ENCODE measurements at regions not wholly inside any gene's neighbourhood (a gene's known extent, or its start where the extent isn't known, plus 50 kb on each side); places are given as distances from the start of the nearest gene placed in this dataset.
A peak's percentile ranks its signal among the peaks of the same experiment; 100 is the strongest.
"Not testable (repeated sequence)": the region's sequence is repeated elsewhere in the genome, so short reads cannot be mapped to it uniquely, and the experiment has no call there.

- H3K36me3 ChIP-seq; H3K4me3 ChIP-seq (ENCODE audit: low read depth, low read length); H3K27ac ChIP-seq; H3K27me3 ChIP-seq (ENCODE audit: insufficient read depth, low read depth, severe bottlenecking); DNase-seq; H3K9me3 ChIP-seq (ENCODE audit: severe bottlenecking): not testable (repeated sequence)
Observed at GRCh38 chr1:761791-762190, 75.3 kb upstream of the OR4F16 start.

GRCh38 chr1:771449-771848 lies 85.0 kb upstream of the OR4F16 start:
- not testable (repeated sequence) for H3K27ac ChIP-seq; DNase-seq; H3K36me3 ChIP-seq; H3K27me3 ChIP-seq (ENCODE audit: insufficient read depth, low read depth, severe bottlenecking); H3K9me3 ChIP-seq (ENCODE audit: severe bottlenecking); H3K4me3 ChIP-seq (ENCODE audit: low read depth, low read length)

DNA sequence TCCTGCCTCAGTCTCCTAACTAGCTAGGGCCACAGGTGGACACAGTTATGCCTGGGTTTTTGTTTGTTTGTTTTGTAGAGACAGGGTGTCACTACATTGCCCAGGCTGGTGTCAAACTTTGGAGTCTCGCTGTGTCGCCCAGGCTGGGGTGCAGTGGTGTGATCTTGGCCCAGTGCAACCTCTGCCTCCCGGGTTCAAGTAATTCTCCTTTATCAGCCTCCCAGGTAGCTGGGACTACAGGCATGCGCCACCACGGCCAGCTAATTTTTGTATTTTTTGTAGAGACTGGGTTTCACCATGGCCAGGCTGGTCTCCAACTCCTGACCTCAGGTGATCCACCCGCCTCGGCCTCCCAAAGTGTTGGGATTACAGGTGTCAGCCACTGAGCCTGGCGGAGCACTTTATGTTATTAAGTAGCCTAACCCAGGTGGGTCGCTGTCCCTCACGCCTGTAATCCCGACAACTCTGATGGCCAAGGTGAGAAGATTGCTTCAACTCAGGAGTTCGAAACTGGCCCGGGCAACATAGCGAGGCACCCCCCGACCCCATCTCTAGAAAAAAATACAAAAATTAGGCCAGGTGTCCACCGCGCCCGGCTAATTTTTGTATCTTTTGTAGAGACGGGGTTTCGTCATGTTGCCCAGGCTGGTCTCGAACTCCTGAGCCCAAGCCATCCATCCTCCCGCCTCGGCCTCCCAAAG lies 91.2 kb upstream of the OR4F16 start:
- H3K9me3 ChIP-seq (ENCODE audit: severe bottlenecking); H3K27me3 ChIP-seq (ENCODE audit: insufficient read depth, low read depth, severe bottlenecking); H3K36me3 ChIP-seq; DNase-seq: not testable (repeated sequence)
- peak overlapping the region; percentile 66 for H3K4me3 ChIP-seq (ENCODE audit: low read depth, low read length)
- H3K27ac ChIP-seq: peak overlapping the region; percentile 72

GRCh38 chr1:778451-779278 lies 92.2 kb upstream of the OR4F16 start:
- H3K27me3 ChIP-seq (ENCODE audit: insufficient read depth, low read depth, severe bottlenecking); H3K36me3 ChIP-seq; H3K9me3 ChIP-seq (ENCODE audit: severe bottlenecking): not testable (repeated sequence)
- H3K27ac ChIP-seq: peak overlapping the region; percentile 84
- TF ChIP-seq, protein P1, sequence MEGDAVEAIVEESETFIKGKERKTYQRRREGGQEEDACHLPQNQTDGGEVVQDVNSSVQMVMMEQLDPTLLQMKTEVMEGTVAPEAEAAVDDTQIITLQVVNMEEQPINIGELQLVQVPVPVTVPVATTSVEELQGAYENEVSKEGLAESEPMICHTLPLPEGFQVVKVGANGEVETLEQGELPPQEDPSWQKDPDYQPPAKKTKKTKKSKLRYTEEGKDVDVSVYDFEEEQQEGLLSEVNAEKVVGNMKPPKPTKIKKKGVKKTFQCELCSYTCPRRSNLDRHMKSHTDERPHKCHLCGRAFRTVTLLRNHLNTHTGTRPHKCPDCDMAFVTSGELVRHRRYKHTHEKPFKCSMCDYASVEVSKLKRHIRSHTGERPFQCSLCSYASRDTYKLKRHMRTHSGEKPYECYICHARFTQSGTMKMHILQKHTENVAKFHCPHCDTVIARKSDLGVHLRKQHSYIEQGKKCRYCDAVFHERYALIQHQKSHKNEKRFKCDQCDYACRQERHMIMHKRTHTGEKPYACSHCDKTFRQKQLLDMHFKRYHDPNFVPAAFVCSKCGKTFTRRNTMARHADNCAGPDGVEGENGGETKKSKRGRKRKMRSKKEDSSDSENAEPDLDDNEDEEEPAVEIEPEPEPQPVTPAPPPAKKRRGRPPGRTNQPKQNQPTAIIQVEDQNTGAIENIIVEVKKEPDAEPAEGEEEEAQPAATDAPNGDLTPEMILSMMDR (IDR thresholded peaks at IDR 0.05; ENCODE audit: low read depth, low read length): peak; percentile 46; the same call in 1 of the 2 replicates
- peak; percentile 99 for DNase-seq
- H3K4me3 ChIP-seq (ENCODE audit: low read depth, low read length): peak overlapping the region; percentile 66

DNA sequence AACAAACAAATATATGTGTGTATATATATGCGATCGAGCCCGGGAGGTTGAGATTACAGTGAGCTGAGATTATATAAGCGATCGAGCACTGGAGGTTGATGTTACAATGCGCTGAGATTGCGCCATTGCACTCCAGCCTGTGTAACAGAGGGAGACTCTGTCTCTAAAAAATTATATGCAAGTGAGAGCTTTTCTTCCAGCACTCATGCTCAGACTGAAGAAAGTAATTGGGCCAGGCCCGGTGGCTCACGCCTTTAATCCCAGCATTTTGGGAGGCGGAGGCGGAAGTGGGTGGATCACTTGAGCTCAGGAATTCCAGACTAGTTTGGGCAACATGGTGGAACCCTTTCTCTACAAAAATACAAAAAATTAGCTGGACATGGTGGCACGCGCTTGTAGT lies 93.2 kb upstream of the OR4F16 start:
- H3K4me3 ChIP-seq (ENCODE audit: low read depth, low read length); H3K27me3 ChIP-seq (ENCODE audit: insufficient read depth, low read depth, severe bottlenecking); DNase-seq; H3K9me3 ChIP-seq (ENCODE audit: severe bottlenecking); H3K27ac ChIP-seq; H3K36me3 ChIP-seq: not testable (repeated sequence)

GRCh38 chr1:788835-789234 lies 102.4 kb upstream of the OR4F16 start:
- Histone ChIP-seq H3K27me3 (ENCODE audit: insufficient read depth, low read depth, severe bottlenecking) (no peaks in the 10 kb centered on the region), H3K4me3 (ENCODE audit: low read depth, low read length) (no peak overlapping the region), H3K27ac (no peak overlapping the region), H3K36me3 (no peaks in the 10 kb centered on the region), H3K9me3 (ENCODE audit: severe bottlenecking) (no peaks in the 10 kb centered on the region)
- no peak for DNase-seq
- TF ChIP-seq, protein P1 (IDR thresholded peaks at IDR 0.05; ENCODE audit: low read depth, low read length): no peak

DNA sequence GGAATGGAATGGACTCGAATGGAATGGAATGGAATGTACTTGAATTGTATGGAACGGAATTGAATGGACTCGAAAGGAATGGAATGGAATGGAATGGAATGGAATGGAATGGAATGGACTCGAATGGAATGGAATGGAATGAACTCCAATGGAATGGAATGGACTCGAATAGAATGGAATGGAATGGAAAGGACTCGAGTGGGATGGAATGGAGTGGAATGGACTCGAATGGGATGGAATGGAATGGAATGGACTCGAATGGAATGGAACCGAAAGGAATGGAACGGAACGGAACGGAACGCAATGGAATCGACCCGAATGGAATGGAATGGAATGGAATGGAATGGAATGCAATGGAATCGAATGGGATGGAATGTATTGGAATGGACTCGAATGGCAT lies 103.2 kb upstream of the OR4F16 start:
- not testable (repeated sequence) for H3K4me3 ChIP-seq (ENCODE audit: low read depth, low read length); H3K27me3 ChIP-seq (ENCODE audit: insufficient read depth, low read depth, severe bottlenecking); H3K36me3 ChIP-seq; H3K27ac ChIP-seq; H3K9me3 ChIP-seq (ENCODE audit: severe bottlenecking); DNase-seq

DNA sequence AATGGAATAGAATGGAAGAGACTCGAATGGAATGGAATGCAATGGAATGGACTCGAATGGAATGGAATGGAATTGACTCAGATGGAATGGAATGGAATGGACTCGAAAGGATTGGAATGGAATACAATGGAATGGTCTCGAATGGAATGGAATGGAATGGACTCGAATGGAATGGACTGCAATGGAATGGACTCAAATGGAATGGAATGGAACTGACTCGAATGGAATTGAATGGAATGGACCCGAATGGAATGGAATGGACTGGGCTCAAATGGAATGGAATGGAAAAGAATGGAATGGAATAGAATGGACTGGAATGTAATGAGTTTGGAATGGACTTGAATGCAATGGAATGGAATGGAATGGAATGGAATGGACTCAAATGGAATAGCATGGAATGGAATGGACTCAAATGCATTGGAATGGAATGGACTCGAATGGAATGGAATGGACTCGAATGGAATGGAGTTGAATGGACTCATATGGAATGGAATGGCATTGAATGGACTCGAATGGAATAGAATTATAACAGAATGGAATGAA lies 104.0 kb upstream of the OR4F16 start:
- not testable (repeated sequence) for H3K9me3 ChIP-seq (ENCODE audit: severe bottlenecking); H3K27me3 ChIP-seq (ENCODE audit: insufficient read depth, low read depth, severe bottlenecking); H3K36me3 ChIP-seq; DNase-seq; H3K4me3 ChIP-seq (ENCODE audit: low read depth, low read length); H3K27ac ChIP-seq

DNA sequence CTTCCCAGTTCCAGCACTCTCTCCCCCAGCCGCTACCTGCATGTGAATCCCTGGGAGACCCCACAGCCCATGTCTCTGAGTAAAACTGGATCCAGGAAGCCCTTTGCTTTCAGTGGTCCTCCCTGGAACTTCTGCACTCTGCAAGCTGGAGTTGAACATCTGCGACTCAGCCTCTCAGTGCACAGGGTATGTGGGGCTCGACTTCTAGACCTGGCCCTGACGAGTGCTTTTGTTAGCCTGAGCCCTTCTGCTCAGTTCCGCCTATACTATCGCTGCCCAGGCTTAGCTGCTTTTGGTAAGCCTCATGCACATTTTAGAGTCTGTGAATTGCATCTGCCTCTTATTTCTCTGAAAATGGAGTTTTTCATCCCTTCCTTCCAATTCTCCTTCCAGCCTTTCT lies 107.9 kb upstream of the OR4F16 start:
- DNase-seq; H3K4me3 ChIP-seq (ENCODE audit: low read depth, low read length); H3K36me3 ChIP-seq; H3K27ac ChIP-seq; H3K27me3 ChIP-seq (ENCODE audit: insufficient read depth, low read depth, severe bottlenecking); H3K9me3 ChIP-seq (ENCODE audit: severe bottlenecking): not testable (repeated sequence)

- H3K36me3 ChIP-seq; H3K27me3 ChIP-seq (ENCODE audit: insufficient read depth, low read depth, severe bottlenecking); H3K9me3 ChIP-seq (ENCODE audit: severe bottlenecking); H3K27ac ChIP-seq; H3K4me3 ChIP-seq (ENCODE audit: low read depth, low read length): not testable (repeated sequence)
- DNase-seq: peak; percentile 12
Observed at GRCh38 chr1:794918-795584, 108.6 kb upstream of the OR4F16 start.

DNA sequence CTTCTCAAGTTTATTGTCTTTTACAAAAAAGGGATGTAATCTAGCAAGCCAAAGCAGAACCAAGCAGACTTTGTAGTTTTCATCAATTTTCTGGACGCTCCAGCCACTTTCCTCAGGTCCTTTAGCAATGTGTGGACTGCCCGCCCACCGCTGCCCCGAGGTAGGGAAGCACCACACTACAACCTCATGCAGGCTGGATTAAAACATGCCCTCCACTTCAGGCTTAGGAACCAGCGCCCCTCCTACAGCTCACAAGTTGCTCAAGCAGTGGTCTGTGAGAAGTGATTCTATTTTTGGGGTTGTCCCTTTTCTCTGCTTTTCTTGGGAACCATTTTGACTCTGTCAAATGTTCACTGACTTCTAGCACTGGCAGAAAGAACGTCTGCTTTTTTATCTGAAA lies 111.2 kb upstream of the OR4F16 start:
- not testable (repeated sequence) for DNase-seq; H3K27me3 ChIP-seq (ENCODE audit: insufficient read depth, low read depth, severe bottlenecking); H3K27ac ChIP-seq; H3K4me3 ChIP-seq (ENCODE audit: low read depth, low read length); H3K36me3 ChIP-seq; H3K9me3 ChIP-seq (ENCODE audit: severe bottlenecking)

DNA sequence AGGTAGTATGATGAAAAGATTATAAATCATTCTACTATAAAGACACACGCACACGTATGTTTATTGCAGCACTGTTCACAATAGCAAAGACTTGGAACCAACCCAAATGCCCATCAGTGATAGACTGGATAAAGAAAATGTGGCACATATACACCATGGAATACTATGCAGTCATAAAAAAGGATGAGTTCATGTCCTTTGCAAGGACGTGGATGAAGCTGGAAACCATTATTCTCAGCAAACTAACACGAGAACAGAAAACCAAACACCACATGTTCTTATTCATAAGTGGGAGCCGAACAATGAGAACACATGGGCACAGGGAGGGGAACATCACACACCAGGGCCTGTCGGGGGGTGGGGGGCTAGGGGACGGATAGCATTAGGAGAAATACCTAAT lies 113.9 kb upstream of the OR4F16 start:
- H3K27ac ChIP-seq; H3K4me3 ChIP-seq (ENCODE audit: low read depth, low read length); DNase-seq; H3K9me3 ChIP-seq (ENCODE audit: severe bottlenecking); H3K27me3 ChIP-seq (ENCODE audit: insufficient read depth, low read depth, severe bottlenecking); H3K36me3 ChIP-seq: not testable (repeated sequence)
